ENCODE measurements at regions not wholly inside any gene's neighbourhood (a gene's known extent, or its start where the extent isn't known, plus 50 kb on each side); places are given as distances from the start of the nearest gene placed in this dataset.

- CTCF ChIA-PET = no interaction called here
- POLR2A ChIA-PET = no interaction called here
These were observed 220.4 kb upstream of the SLC35G4 start for GRCh38 chr18:11388755-11389680.

GRCh38 chr18:11387880-11388279 is 221.5 kb upstream of the SLC35G4 start:
- TF ChIP-seq, protein P1, sequence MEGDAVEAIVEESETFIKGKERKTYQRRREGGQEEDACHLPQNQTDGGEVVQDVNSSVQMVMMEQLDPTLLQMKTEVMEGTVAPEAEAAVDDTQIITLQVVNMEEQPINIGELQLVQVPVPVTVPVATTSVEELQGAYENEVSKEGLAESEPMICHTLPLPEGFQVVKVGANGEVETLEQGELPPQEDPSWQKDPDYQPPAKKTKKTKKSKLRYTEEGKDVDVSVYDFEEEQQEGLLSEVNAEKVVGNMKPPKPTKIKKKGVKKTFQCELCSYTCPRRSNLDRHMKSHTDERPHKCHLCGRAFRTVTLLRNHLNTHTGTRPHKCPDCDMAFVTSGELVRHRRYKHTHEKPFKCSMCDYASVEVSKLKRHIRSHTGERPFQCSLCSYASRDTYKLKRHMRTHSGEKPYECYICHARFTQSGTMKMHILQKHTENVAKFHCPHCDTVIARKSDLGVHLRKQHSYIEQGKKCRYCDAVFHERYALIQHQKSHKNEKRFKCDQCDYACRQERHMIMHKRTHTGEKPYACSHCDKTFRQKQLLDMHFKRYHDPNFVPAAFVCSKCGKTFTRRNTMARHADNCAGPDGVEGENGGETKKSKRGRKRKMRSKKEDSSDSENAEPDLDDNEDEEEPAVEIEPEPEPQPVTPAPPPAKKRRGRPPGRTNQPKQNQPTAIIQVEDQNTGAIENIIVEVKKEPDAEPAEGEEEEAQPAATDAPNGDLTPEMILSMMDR (IDR thresholded peaks at IDR 0.05; ENCODE audit: insufficient read depth, low read length, missing control alignments) = no peak
- ChIA-PET POLR2A (no interaction called here), CTCF (no interaction called here)
- no peak overlapping the region for H3K4me3 ChIP-seq (ENCODE audit: low read depth, low read length)
- DNase-seq (ENCODE audit: low read depth, low spot score) = no peak

More at GRCh38 chr18:11388755-11389680, 220.4 kb upstream of the SLC35G4 start:
- TF ChIP-seq, protein P1 (IDR thresholded peaks at IDR 0.05; ENCODE audit: insufficient read depth, low read length, missing control alignments) = no peak
- no peak overlapping the region for H3K4me3 ChIP-seq (ENCODE audit: low read depth, low read length)
- DNase-seq (ENCODE audit: low read depth, low spot score) = no peak

DNA sequence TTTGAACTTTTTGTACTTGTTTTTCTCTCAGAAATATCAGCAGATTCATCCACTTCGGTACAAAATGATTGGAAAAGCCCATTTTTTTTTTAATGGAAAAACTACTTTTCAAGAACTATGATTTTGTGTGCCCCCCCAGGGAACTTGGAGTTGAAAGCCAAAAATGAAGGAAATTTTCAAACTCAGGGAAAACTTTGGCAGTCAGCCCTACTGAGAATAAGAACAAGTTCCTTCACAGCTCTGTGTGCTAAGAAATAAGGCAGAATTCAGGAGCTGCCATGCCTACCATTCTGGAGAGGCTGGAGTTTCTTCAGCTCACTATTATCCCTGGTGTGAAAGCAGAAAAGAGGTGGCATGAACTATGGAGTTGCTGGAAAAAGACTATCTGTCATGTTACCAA is 226.0 kb upstream of the SLC35G4 start:
- POLR2A ChIA-PET = no interaction called here
- no peak overlapping the region for H3K4me3 ChIP-seq (ENCODE audit: low read depth, low read length)
- CTCF ChIA-PET = no interaction called here
- TF ChIP-seq, protein P1 (IDR thresholded peaks at IDR 0.05; ENCODE audit: insufficient read depth, low read length, missing control alignments) = no peak
- no peak for DNase-seq (ENCODE audit: low read depth, low spot score)

- ChIA-PET POLR2A (no interaction called here), CTCF (interaction anchor here (0.8 kb wide), 1 partner anchor 17 kb away, joined by 3 read pairs; no protein-coding TSS in a partner anchor)
- H3K4me3 ChIP-seq (ENCODE audit: low read depth, low read length) = no peak overlapping the region
- DNase-seq (ENCODE audit: low read depth, low spot score) = no peak
- TF ChIP-seq, protein P1 (IDR thresholded peaks at IDR 0.05; ENCODE audit: insufficient read depth, low read length, missing control alignments) = no peak
These were observed 228.4 kb upstream of the SLC35G4 start for GRCh38 chr18:11380968-11381367.

DNA sequence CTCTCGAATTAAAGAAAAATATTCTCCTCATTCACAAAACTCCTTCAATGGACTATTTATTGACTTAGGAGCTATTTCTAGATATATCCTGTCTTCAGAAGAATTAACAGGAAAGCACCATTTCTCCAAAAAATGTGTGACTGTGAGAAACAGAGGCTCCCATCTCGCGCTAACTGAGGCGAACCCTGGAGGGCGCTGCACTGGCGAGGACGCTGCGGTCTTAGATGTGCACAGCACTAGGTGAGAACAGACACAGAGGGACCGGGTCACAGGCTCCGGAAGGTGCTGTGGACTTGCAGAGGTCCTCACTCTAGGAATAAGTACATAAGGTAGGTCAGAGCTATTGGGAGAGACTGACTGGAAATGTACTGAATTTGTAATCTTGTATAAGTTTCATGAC is 229.7 kb upstream of the SLC35G4 start:
- CTCF ChIA-PET = interaction anchor here (0.9 to 1.7 kb wide), 2 partner anchors 69 to 173 kb away, joined by 4 to 5 read pairs; no protein-coding TSS in a partner anchor
- POLR2A ChIA-PET = no interaction called here
- no peak for DNase-seq (ENCODE audit: low read depth, low spot score)
- no peak overlapping the region for H3K4me3 ChIP-seq (ENCODE audit: low read depth, low read length)
- TF ChIP-seq, protein P1 (IDR thresholded peaks at IDR 0.05; ENCODE audit: insufficient read depth, low read length, missing control alignments) = no peak

DNA sequence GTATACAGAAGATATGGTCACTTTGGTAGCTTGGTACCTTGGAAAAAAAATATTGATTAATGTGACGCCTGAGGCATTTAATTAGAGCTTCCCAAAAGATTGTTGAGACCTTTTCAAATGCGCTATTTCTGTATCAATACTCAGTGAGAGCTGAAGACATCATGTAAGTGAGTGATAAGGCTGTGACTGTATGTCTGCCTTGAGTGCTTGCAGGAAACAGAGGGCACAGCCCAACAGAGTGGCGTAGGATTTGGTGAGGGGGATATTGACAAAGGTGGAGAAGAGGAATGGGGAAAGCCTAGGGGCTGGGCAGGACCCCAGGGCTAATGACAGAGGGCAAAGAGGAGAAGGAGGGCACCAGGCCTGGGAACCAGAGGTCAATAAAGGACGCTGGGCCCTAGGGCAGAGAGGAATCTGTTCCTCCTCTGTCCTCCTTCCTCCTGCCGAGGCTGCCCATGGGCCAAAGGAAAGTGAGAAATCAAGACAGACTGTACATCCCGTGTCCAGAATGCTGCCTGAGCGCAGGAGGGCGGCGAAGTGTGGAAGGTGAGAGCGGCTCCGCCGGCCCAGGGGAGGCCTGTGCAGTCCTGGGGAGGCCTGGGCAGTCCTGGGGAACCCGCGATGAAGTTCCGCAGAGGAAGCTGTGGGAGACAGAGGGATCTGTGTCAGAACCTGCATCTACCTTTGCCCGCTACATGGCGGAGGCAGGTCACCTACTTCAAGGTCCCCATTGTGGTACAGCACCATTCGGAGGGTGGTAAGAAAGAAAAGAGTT is 228.6 kb upstream of the PIEZO2 start:
- H3K4me3 ChIP-seq (ENCODE audit: low read depth, low read length) = no peak overlapping the region
- POLR2A ChIA-PET = no interaction called here
- TF ChIP-seq, protein P1 (IDR thresholded peaks at IDR 0.05; ENCODE audit: insufficient read depth, low read length, missing control alignments) = no peak
- DNase-seq (ENCODE audit: low read depth, low spot score) = no peak
- CTCF ChIA-PET = interaction anchor here (0.9 kb wide), 1 partner anchor 21 kb away, joined by 3 read pairs; no protein-coding TSS in a partner anchor
